Endothelial cell of umbilical vein (primary cell): ENCODE measurements at regions not wholly inside any gene's neighbourhood (a gene's known extent, or its start where the extent isn't known, plus 50 kb on each side); places are given as distances from the start of the nearest gene placed in this dataset.

Experiments
- BruUV-seq: library from RNA; stranded (reverse); fragments of 400-500 nt; replicated peaks from 2 replicates; lab custom pipeline; 2021; lab: Mats Ljungman, UMichigan
- CTCF ChIA-PET: fragments of 300-600, 350-600 bp; sonication (Branson Sonifier 250); formaldehyde crosslinking; loops from one replicate; lab custom pipeline; 2021; ENCODE audit warnings: antibody characterized with exemption, inconsistent platforms; lab: Charles Lee
- POLR2A ChIA-PET: fragments of 300-600, 350-600 bp; sonication (Branson Sonifier 250); formaldehyde crosslinking; loops from one replicate; lab custom pipeline; 2021; ENCODE audit warnings: antibody characterized with exemption, inconsistent platforms; lab: Charles Lee
- DNase-seq: peaks from one replicate; pipeline ENCODE4 v3.0.0-alpha.2; 2011; ENCODE audit warnings: low read depth, low spot score
- FAIRE-seq: peaks from 2 replicates; lab custom pipeline; 2011; peaks lifted over from hg19 to GRCh38; lab: Jason Lieb, UNC
- H2AFZ ChIP-seq: 2 replicates; pipeline ENCODE4 v1.6.0; 2012; ENCODE audit warnings: low read depth, low read length, control low read depth, inconsistent platforms
- H3K27ac ChIP-seq: 2 replicates; pipeline ENCODE4 v1.5.1; 2011; ENCODE audit warnings: low read depth, mild to moderate bottlenecking, control low read depth, low read length, moderate library complexity; ENCODE audit not compliant: insufficient read depth
- H3K27me3 ChIP-seq, 2 experiments: 2 replicates each; pipeline versions ENCODE4 v1.6.0 to v1.6.1; 2011; ENCODE audit warnings: low read length in 2 of 2, mixed read lengths in 1 of 2; ENCODE audit not compliant: control insufficient read depth in 2 of 2, insufficient read depth in 2 of 2
- H3K36me3 ChIP-seq, 2 experiments: 2 replicates in 1 of 2; 3 replicates in 1 of 2; pipeline ENCODE4 v1.5.1; 2011; ENCODE audit warnings: low read length in 2 of 2, mild to moderate bottlenecking in 1 of 2, moderate library complexity in 1 of 2; ENCODE audit not compliant: control insufficient read depth in 2 of 2, insufficient read depth in 2 of 2; ENCODE audit errors: extremely low read depth in 1 of 2
- H3K4me1 ChIP-seq: 3 replicates; pipeline ENCODE4 v1.5.1; 2011; ENCODE audit warnings: mild to moderate bottlenecking, low read length; ENCODE audit not compliant: control insufficient read depth, insufficient read depth; ENCODE audit errors: extremely low read depth
- H3K4me2 ChIP-seq: 2 replicates; pipeline ENCODE4 v1.6.1; 2011; ENCODE audit warnings: low read length, control low read depth, mixed read lengths; ENCODE audit not compliant: insufficient read depth
- H3K4me3 ChIP-seq, 3 experiments: fragments of 200-600 bp in 1 of 3; sonication (generic), shearing (Covaris generic) in 1 of 3; replicated peaks in 1 of 3; 2 replicates each; pipeline ENCODE4 v1.5.1; 2011 to 2016; ENCODE audit warnings: control low read depth in 3 of 3, low read length in 3 of 3, mild to moderate bottlenecking in 2 of 3, inconsistent platforms in 1 of 3, low read depth in 1 of 3, moderate library complexity in 1 of 3; ENCODE audit not compliant: insufficient read depth in 1 of 3
- H3K79me2 ChIP-seq: 2 replicates; pipeline ENCODE4 v1.6.0; 2012; ENCODE audit warnings: low read length, inconsistent platforms; ENCODE audit not compliant: control insufficient read depth, insufficient read depth
- H3K9ac ChIP-seq: replicated peaks from 2 replicates; pipeline ENCODE3; 2011; ENCODE audit warnings: low read length, control low read depth; ENCODE audit not compliant: insufficient read depth; ENCODE audit errors: extremely low read depth
- H3K9me1 ChIP-seq: replicated peaks from 3 replicates; pipeline ENCODE4 v1.6.0; 2011; ENCODE audit warnings: mild to moderate bottlenecking, low read length; ENCODE audit not compliant: control insufficient read depth, insufficient read depth; ENCODE audit errors: extremely low read depth
- H3K9me3 ChIP-seq: replicated peaks from 2 replicates; pipeline ENCODE4 v1.5.1; 2012; ENCODE audit warnings: low read length, inconsistent platforms; ENCODE audit not compliant: control insufficient read depth, insufficient read depth
- H4K20me1 ChIP-seq: replicated peaks from 2 replicates; pipeline ENCODE3; 2011; ENCODE audit warnings: mild to moderate bottlenecking, low read length; ENCODE audit not compliant: control insufficient read depth, insufficient read depth; ENCODE audit errors: extremely low read depth
- EZH2 ChIP-seq: IDR thresholded peaks from 2 replicates; pipeline ENCODE4 v1.6.1; 2012; ENCODE audit warnings: borderline replicate concordance, low read depth, mild to moderate bottlenecking, moderate library complexity, low read length, inconsistent platforms; ENCODE audit not compliant: severe bottlenecking
- FOS ChIP-seq: IDR thresholded peaks from 2 replicates; pipeline ENCODE4 v1.6.1; 2011; ENCODE audit warnings: mild to moderate bottlenecking, low read length, moderate library complexity, borderline replicate concordance; ENCODE audit not compliant: insufficient read depth
- GATA2 ChIP-seq: IDR thresholded peaks from 2 replicates; pipeline ENCODE4 v1.7.0; 2011; ENCODE audit warnings: low read depth, mild to moderate bottlenecking, moderate library complexity, mixed read lengths, low read length; ENCODE audit not compliant: insufficient read length, insufficient read depth
- JUN ChIP-seq: IDR thresholded peaks from 2 replicates; pipeline ENCODE4 v1.6.1; 2011; ENCODE audit warnings: borderline replicate concordance, low read depth; ENCODE audit not compliant: insufficient read length, insufficient read depth
- MYC ChIP-seq: IDR thresholded peaks from one replicate; pipeline ENCODE4 v1.6.1; 2011; ENCODE audit warnings: mild to moderate bottlenecking, low read depth, low read length
- POLR2A ChIP-seq: IDR thresholded peaks from 2 replicates; pipeline ENCODE4 v1.6.1; 2012; ENCODE audit warnings: low read depth, mild to moderate bottlenecking, control low read depth, low read length
- POLR2AphosphoS5 ChIP-seq: IDR thresholded peaks from 2 replicates; pipeline ENCODE4 v1.6.1; 2012; ENCODE audit warnings: low read depth, mild to moderate bottlenecking, control low read depth, low read length, moderate library complexity; ENCODE audit not compliant: insufficient read depth
- dilution Hi-C: fragments of 300-500 bp; cut with MboI; formaldehyde crosslinking; loops from one replicate; pipeline ENCODE4 v1.15.0; 2019; ENCODE audit warnings: low sequenced_read_pairs; ENCODE audit not compliant: extremely low pct_ligation_motif_present
- intact Hi-C: fragments of 100-400 bp; cut with micrococcal nuclease; formaldehyde crosslinking; loops from one replicate; pipeline ENCODE4 v1.10.0; 2022
- TF ChIP-seq, protein P1 (sequence below): IDR thresholded peaks from 2 replicates; pipeline ENCODE4 v1.6.1; 2011; ENCODE audit not compliant: insufficient read depth, insufficient read length
- TF ChIP-seq, protein P2 (sequence below), 2 donors: IDR thresholded peaks; 1 replicate in 1 of 2; 2 replicates in 1 of 2; pipeline ENCODE4 v1.5.1; 2011; ENCODE audit warnings: low read length in 2 of 2, mild to moderate bottlenecking in 2 of 2, moderate library complexity in 2 of 2, control low read depth in 1 of 2, inconsistent platforms in 1 of 2, low read depth in 1 of 2; ENCODE audit not compliant: insufficient read depth in 1 of 2; ENCODE audit errors: extremely low read depth in 1 of 2

DNA sequence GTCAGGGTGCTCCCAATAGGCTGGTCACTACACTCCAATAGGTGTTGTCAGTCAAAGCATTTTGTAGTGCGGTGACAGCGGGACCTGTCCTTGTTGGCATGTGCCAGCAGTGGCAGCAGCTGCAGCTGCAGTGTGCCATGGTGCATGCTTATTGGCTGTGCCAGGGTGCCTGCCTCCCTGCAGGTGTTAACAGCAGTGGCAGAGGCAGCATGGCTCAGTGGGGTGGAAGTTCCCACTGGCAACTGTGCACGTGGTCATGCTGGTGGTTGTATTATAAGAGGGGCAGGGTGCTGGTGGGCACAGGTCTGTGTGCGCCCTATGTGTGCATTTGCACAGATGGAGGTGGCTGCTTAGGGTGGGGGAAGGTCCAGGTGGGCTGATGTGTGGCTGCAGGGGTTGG is 133.7 kb upstream of the EDIL3 start:
- no peaks in the 10 kb centered on the region for H3K27me3 ChIP-seq
- BruUV-seq, result no TSS peak
- no peak overlapping the region for H3K4me3 ChIP-seq
- dilution Hi-C loops (no loop called here), intact Hi-C loops (no loop called here)
- no peaks in the 10 kb centered on the region for H4K20me1 ChIP-seq
- POLR2A ChIA-PET, result no interaction called here
- no peak for FAIRE-seq
- H3K79me2 ChIP-seq, result no peaks in the 10 kb centered on the region
- CTCF ChIA-PET, result no interaction called here
- DNase-seq, result no peak
- no peak overlapping the region for H3K27ac ChIP-seq
- H3K9me3 ChIP-seq, result no peaks in the 10 kb centered on the region
- H2AFZ ChIP-seq, result no peak overlapping the region
- H3K9me1 ChIP-seq, result no peaks in the 10 kb centered on the region
- H3K4me2 ChIP-seq, result no peak overlapping the region
- H3K9ac ChIP-seq, result no peak overlapping the region
- TF ChIP-seq POLR2A (no peak), GATA2 (no peak), POLR2AphosphoS5 (no peak), EZH2 (no peak), JUN (no peak), FOS (no peak), MYC (no peak)
- TF ChIP-seq, protein P1, sequence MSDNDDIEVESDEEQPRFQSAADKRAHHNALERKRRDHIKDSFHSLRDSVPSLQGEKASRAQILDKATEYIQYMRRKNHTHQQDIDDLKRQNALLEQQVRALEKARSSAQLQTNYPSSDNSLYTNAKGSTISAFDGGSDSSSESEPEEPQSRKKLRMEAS, result no peak
- TF ChIP-seq, protein P2, sequence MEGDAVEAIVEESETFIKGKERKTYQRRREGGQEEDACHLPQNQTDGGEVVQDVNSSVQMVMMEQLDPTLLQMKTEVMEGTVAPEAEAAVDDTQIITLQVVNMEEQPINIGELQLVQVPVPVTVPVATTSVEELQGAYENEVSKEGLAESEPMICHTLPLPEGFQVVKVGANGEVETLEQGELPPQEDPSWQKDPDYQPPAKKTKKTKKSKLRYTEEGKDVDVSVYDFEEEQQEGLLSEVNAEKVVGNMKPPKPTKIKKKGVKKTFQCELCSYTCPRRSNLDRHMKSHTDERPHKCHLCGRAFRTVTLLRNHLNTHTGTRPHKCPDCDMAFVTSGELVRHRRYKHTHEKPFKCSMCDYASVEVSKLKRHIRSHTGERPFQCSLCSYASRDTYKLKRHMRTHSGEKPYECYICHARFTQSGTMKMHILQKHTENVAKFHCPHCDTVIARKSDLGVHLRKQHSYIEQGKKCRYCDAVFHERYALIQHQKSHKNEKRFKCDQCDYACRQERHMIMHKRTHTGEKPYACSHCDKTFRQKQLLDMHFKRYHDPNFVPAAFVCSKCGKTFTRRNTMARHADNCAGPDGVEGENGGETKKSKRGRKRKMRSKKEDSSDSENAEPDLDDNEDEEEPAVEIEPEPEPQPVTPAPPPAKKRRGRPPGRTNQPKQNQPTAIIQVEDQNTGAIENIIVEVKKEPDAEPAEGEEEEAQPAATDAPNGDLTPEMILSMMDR (IDR thresholded peaks at IDR 0.05; ENCODE audit: extremely low read depth in 1 of 2, insufficient read depth in 1 of 2, low read depth in 1 of 2, low read length in 2 of 2), result no peak
- no peaks in the 10 kb centered on the region for H3K4me1 ChIP-seq
- no peaks in the 10 kb centered on the region for H3K36me3 ChIP-seq
